Gastroesophageal sphincter (tissue), 4 donors: ENCODE measurements at regions not wholly inside any gene's neighbourhood (a gene's known extent, or its start where the extent isn't known, plus 50 kb on each side); places are given as distances from the start of the nearest gene placed in this dataset.
A peak's percentile ranks its signal among the peaks of the same experiment; 100 is the strongest.
"Not testable (repeated sequence)": the region's sequence is repeated elsewhere in the genome, so short reads cannot be mapped to it uniquely, and the experiment has no call there.

Experiments
- ATAC-seq: fragments of 150-250 bp; one replicate; pipeline ENCODE4 v1.9.1; 2016; ENCODE audit warnings: mild to moderate bottlenecking, moderate library complexity
- H3K27ac ChIP-seq, 4 donors: fragments of 200-600 bp; sonication (generic) in 3 of 4; 1 replicate in 3 of 4; 2 replicates in 1 of 4; pipeline ENCODE4 v1.5.1; 2016 to 2019
- H3K27me3 ChIP-seq: fragments of 200-600 bp; sonication (generic); one replicate; pipeline ENCODE4 v1.5.1; 2019
- H3K36me3 ChIP-seq, 2 donors: fragments of 200-600 bp; sonication (generic); one replicate each; pipeline ENCODE4 v1.5.1; 2019; ENCODE audit warnings: control low read depth in 1 of 2
- H3K4me1 ChIP-seq, 3 donors: fragments of 200-600 bp; sonication (generic); 1 replicate in 2 of 3; 2 replicates in 1 of 3; pipeline ENCODE4 v1.5.1; 2016 to 2019; ENCODE audit warnings: control low read depth in 2 of 3
- H3K4me3 ChIP-seq, 2 donors: fragments of 200-600 bp; sonication (generic); one replicate each; pipeline ENCODE4 v1.5.1; 2019; ENCODE audit warnings: mild to moderate bottlenecking in 1 of 2, moderate library complexity in 1 of 2
- H3K9me3 ChIP-seq, 3 donors: fragments of 200-600 bp; sonication (generic); one replicate each; pipeline ENCODE4 v1.5.1; 2017 to 2019; ENCODE audit warnings: control low read depth in 2 of 3
- CTCF ChIP-seq, 4 experiments: fragments of 200-600 bp in 2 of 4; fragments of 450-650 bp in 2 of 4; sonication (generic) in 1 of 4; IDR thresholded peaks; one replicate each; pipeline ENCODE4 v1.5.1; 2017 to 2019; ENCODE audit warnings: antibody characterized with exemption in 4 of 4, mild to moderate bottlenecking in 2 of 4, moderate library complexity in 2 of 4
- whole genome bisulfite sequencing, 2 donors: methylation state at CpG; one replicate each; pipeline ENCODE4 v1.1.5; 2018; ENCODE audit warnings: low coverage in 1 of 2; 5-methylcytosine and 5-hydroxymethylcytosine counted together

- not testable (repeated sequence) for H3K27ac ChIP-seq, H3K4me3 ChIP-seq, H3K36me3 ChIP-seq, ATAC-seq, H3K4me1 ChIP-seq, H3K9me3 ChIP-seq
- H3K27me3 ChIP-seq: peaks cover 26% of the 10 kb centered on the region
- 54 to 71% methylated on average over 3 to 13 of the region's 32 CpGs for WGBS, 2 donors
- TF ChIP-seq CTCF (IDR thresholded peaks at IDR 0.05): peak in 1 of 4 experiments; percentile 57
These were observed 50.5 kb upstream of the CCL21 start for GRCh38 chr9:34760196-34761040.
